SK-N-SH treated with all-trans-retinoic acid at 6 μM for 48 hours (cell line): ENCODE measurements at regions not wholly inside any gene's neighbourhood (a gene's known extent, or its start where the extent isn't known, plus 50 kb on each side); places are given as distances from the start of the nearest gene placed in this dataset.

Source experiments
- ATAC-seq: fragments of 200-7000 bp; cut with Tn5 transposase; 3 replicates; pipeline ENCODE4 v1.9.1; 2020; ENCODE audit warnings: mild to moderate bottlenecking, moderate library complexity
- BACH2 ChIP-seq: fragments of 250-450 bp; sonication (Bioruptor Pico); IDR thresholded peaks from 2 replicates; pipeline ENCODE4 v1.9.0; 2021; ENCODE audit warnings: mild to moderate bottlenecking, borderline replicate concordance
- ESRRG ChIP-seq: fragments of 250-450 bp; sonication (Bioruptor Pico); IDR thresholded peaks from 2 replicates; pipeline ENCODE4 v1.6.1; 2021; ENCODE audit warnings: mild to moderate bottlenecking
- ISL1 ChIP-seq: fragments of 250-450 bp; sonication (Bioruptor Pico); IDR thresholded peaks from 2 replicates; pipeline ENCODE4 v2.1.2; 2022; ENCODE audit warnings: mild to moderate bottlenecking, moderate library complexity
- OSR1 ChIP-seq: fragments of 250-450 bp; sonication (Bioruptor Pico); IDR thresholded peaks from 2 replicates; pipeline ENCODE4 v1.8.0; 2022; ENCODE audit warnings: moderate library complexity, mild to moderate bottlenecking, inconsistent platforms
- PPARA ChIP-seq: fragments of 250-450 bp; sonication (Bioruptor Pico); IDR thresholded peaks from 2 replicates; pipeline ENCODE4 v1.5.0; 2020; ENCODE audit warnings: mild to moderate bottlenecking, borderline replicate concordance
- RARB ChIP-seq: fragments of 250-450 bp; sonication (Bioruptor Pico); IDR thresholded peaks from 2 replicates; pipeline ENCODE4 v1.8.0; 2021; ENCODE audit warnings: mild to moderate bottlenecking, moderate library complexity
- SNAI2 ChIP-seq: fragments of 250-450 bp; sonication (Bioruptor Pico); IDR thresholded peaks from 2 replicates; pipeline ENCODE4 v1.5.0; 2020; ENCODE audit warnings: mild to moderate bottlenecking, moderate library complexity
- TOX ChIP-seq: fragments of 250-450 bp; sonication (Bioruptor Pico); IDR thresholded peaks from 2 replicates; pipeline ENCODE4 v1.8.0; 2021; ENCODE audit warnings: mild to moderate bottlenecking, moderate library complexity, borderline replicate concordance
- ZC3H10 ChIP-seq: fragments of 250-450 bp; sonication (Bioruptor Pico); IDR thresholded peaks from 2 replicates; pipeline ENCODE4 v1.5.1; 2021; ENCODE audit warnings: mild to moderate bottlenecking, moderate library complexity
- ZFP3 ChIP-seq: fragments of 250-450 bp; sonication (Bioruptor Pico); IDR thresholded peaks from 2 replicates; pipeline ENCODE4 v1.5.0; 2020; ENCODE audit warnings: mild to moderate bottlenecking, moderate library complexity
- ZFP30 ChIP-seq: fragments of 450-650 bp; formaldehyde crosslinking; IDR thresholded peaks from 2 replicates; pipeline ENCODE4 v1.5.0; 2022; ENCODE audit warnings: mild to moderate bottlenecking, moderate library complexity
- ZNF565 ChIP-seq: fragments of 450-650 bp; formaldehyde crosslinking; conservative IDR thresholded peaks from 2 replicates; pipeline ENCODE4 v1.5.0; 2020; ENCODE audit warnings: low read depth, mild to moderate bottlenecking, moderate library complexity
- ZNF70 ChIP-seq: fragments of 450-650 bp; formaldehyde crosslinking; IDR thresholded peaks from 2 replicates; pipeline ENCODE4 v1.5.0; 2020; ENCODE audit warnings: mild to moderate bottlenecking, moderate library complexity
- ZNF8 ChIP-seq: fragments of 450-650 bp; formaldehyde crosslinking; IDR thresholded peaks from 2 replicates; pipeline ENCODE4 v1.5.0; 2020; ENCODE audit warnings: mild to moderate bottlenecking, moderate library complexity
- TF ChIP-seq, protein P1 (sequence below): fragments of 250-450 bp; sonication (Bioruptor Pico); IDR thresholded peaks from 2 replicates; pipeline ENCODE4 v1.5.1; 2020; ENCODE audit warnings: low read depth, mild to moderate bottlenecking, moderate library complexity
- TF ChIP-seq, protein P2 (sequence below): fragments of 250-450 bp; sonication (Bioruptor Pico); IDR thresholded peaks from 2 replicates; pipeline ENCODE4 v1.8.0; 2020; ENCODE audit warnings: mild to moderate bottlenecking, moderate library complexity, borderline replicate concordance
- TF ChIP-seq, protein P3 (sequence below): fragments of 250-450 bp; sonication (Bioruptor Pico); IDR thresholded peaks from 2 replicates; pipeline ENCODE4 v1.8.0; 2021; ENCODE audit warnings: low read depth, mild to moderate bottlenecking, moderate library complexity, borderline replicate concordance
- TF ChIP-seq, protein P4 (sequence below): fragments of 250-450 bp; sonication (Bioruptor Pico); IDR thresholded peaks from 2 replicates; pipeline ENCODE4 v1.5.0; 2020; ENCODE audit warnings: mild to moderate bottlenecking, moderate library complexity
- TF ChIP-seq, protein P5 (sequence below): fragments of 250-450 bp; sonication (Bioruptor Pico); IDR thresholded peaks from 2 replicates; pipeline ENCODE4 v1.5.1; 2021; ENCODE audit warnings: mild to moderate bottlenecking, moderate library complexity

DNA sequence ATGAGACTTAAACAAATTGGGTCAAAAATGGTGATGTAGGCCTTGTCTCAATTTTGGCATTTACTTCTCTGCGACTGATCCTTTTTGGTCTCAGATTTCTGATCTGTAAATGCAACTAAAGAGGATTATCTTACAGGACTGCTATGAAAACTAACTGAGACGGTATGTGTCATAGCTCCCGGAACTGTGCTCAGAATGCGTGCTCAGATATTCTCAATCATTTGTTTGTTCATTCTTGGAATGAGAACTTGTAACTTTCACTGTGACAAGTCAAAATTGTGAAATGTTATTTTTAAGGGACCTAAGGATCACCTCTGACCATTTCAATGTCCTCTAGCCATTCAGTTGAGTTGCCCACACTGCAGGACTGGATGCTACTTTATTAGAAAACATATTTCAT, 498.2 kb upstream of the PIK3C3 start:
- TF ChIP-seq SNAI2 (CRISPR knock-in tag) (no peak), ZFP3 (CRISPR knock-in tag) (no peak), RARB (CRISPR knock-in tag) (no peak), ZNF565 (CRISPR knock-in tag) (no peak), PPARA (CRISPR knock-in tag) (no peak), TOX (CRISPR knock-in tag) (no peak), ZNF70 (no peak), BACH2 (CRISPR knock-in tag) (no peak), ZFP30 (no peak), ESRRG (CRISPR knock-in tag) (no peak), ISL1 (no peak)
- TF ChIP-seq, protein P1, sequence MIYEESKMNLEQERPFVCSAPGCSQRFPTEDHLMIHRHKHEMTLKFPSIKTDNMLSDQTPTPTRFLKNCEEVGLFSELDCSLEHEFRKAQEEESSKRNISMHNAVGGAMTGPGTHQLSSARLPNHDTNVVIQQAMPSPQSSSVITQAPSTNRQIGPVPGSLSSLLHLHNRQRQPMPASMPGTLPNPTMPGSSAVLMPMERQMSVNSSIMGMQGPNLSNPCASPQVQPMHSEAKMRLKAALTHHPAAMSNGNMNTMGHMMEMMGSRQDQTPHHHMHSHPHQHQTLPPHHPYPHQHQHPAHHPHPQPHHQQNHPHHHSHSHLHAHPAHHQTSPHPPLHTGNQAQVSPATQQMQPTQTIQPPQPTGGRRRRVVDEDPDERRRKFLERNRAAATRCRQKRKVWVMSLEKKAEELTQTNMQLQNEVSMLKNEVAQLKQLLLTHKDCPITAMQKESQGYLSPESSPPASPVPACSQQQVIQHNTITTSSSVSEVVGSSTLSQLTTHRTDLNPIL, result no peak
- TF ChIP-seq, protein P2, sequence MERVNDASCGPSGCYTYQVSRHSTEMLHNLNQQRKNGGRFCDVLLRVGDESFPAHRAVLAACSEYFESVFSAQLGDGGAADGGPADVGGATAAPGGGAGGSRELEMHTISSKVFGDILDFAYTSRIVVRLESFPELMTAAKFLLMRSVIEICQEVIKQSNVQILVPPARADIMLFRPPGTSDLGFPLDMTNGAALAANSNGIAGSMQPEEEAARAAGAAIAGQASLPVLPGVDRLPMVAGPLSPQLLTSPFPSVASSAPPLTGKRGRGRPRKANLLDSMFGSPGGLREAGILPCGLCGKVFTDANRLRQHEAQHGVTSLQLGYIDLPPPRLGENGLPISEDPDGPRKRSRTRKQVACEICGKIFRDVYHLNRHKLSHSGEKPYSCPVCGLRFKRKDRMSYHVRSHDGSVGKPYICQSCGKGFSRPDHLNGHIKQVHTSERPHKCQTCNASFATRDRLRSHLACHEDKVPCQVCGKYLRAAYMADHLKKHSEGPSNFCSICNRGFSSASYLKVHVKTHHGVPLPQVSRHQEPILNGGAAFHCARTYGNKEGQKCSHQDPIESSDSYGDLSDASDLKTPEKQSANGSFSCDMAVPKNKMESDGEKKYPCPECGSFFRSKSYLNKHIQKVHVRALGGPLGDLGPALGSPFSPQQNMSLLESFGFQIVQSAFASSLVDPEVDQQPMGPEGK (CRISPR knock-in tag), result no peak
- TF ChIP-seq, protein P3, sequence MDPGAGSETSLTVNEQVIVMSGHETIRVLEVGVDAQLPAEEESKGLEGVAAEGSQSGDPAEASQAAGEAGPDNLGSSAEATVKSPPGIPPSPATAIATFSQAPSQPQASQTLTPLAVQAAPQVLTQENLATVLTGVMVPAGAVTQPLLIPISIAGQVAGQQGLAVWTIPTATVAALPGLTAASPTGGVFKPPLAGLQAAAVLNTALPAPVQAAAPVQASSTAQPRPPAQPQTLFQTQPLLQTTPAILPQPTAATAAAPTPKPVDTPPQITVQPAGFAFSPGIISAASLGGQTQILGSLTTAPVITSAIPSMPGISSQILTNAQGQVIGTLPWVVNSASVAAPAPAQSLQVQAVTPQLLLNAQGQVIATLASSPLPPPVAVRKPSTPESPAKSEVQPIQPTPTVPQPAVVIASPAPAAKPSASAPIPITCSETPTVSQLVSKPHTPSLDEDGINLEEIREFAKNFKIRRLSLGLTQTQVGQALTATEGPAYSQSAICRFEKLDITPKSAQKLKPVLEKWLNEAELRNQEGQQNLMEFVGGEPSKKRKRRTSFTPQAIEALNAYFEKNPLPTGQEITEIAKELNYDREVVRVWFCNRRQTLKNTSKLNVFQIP (CRISPR knock-in tag), result no peak
- TF ChIP-seq, all 23 proteins: peak for 0
- no peak for ATAC-seq

DNA sequence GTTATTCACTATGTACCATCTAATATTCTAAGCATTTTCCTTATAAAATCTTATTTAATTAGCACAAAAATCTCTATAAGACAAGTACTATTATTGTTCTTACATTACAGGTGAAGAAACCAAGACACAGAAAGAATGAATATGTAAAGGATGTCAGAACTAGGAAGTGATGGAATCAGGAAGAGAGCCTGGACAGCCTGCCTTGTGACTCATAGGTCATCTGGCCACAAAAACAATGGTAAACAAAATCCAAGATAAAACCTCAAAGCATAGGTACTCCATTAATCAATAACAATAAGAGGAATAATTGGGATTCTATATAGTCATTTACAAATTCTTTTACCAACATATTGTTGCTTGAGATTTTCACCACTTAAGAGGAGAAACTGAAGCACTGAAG, 505.4 kb upstream of the PIK3C3 start:
- ATAC-seq, result no peak
- TF ChIP-seq, protein P1, result no peak
- TF ChIP-seq, protein P4, sequence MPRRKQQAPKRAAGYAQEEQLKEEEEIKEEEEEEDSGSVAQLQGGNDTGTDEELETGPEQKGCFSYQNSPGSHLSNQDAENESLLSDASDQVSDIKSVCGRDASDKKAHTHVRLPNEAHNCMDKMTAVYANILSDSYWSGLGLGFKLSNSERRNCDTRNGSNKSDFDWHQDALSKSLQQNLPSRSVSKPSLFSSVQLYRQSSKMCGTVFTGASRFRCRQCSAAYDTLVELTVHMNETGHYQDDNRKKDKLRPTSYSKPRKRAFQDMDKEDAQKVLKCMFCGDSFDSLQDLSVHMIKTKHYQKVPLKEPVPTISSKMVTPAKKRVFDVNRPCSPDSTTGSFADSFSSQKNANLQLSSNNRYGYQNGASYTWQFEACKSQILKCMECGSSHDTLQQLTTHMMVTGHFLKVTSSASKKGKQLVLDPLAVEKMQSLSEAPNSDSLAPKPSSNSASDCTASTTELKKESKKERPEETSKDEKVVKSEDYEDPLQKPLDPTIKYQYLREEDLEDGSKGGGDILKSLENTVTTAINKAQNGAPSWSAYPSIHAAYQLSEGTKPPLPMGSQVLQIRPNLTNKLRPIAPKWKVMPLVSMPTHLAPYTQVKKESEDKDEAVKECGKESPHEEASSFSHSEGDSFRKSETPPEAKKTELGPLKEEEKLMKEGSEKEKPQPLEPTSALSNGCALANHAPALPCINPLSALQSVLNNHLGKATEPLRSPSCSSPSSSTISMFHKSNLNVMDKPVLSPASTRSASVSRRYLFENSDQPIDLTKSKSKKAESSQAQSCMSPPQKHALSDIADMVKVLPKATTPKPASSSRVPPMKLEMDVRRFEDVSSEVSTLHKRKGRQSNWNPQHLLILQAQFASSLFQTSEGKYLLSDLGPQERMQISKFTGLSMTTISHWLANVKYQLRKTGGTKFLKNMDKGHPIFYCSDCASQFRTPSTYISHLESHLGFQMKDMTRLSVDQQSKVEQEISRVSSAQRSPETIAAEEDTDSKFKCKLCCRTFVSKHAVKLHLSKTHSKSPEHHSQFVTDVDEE, result no peak
- no peak for TF ChIP-seq OSR1
- TF ChIP-seq ZNF8 (CRISPR knock-in tag), result no peak
- no peak for TF ChIP-seq ZNF70
- TF ChIP-seq ZFP3 (CRISPR knock-in tag), result no peak
- TF ChIP-seq PPARA (CRISPR knock-in tag), result no peak

DNA sequence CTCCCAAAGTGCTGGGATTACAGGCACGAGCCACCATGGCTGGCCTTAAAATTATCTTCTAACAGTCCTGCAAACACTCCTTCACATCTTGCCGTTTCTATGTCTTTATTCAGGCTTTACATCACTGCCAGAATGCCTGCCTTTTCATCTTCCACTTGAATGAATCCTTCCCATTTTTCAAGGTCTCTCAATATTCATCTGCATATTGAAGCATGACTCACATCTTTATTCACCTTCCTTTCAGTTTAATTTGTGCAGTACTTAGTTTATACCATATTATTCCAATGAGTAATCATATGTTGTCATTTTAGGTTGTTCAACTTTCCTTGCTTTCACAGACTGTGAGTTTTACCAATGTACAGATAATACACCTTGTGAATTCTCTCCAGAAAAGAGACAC, 510.1 kb upstream of the PIK3C3 start:
- ATAC-seq, result no peak
- TF ChIP-seq ZFP3 (CRISPR knock-in tag) (no peak), ZC3H10 (CRISPR knock-in tag) (no peak), TOX (CRISPR knock-in tag) (no peak), OSR1 (no peak), ESRRG (CRISPR knock-in tag) (no peak), ZFP30 (no peak), RARB (CRISPR knock-in tag) (no peak), BACH2 (CRISPR knock-in tag) (no peak), ZNF565 (CRISPR knock-in tag) (no peak), ISL1 (no peak), PPARA (CRISPR knock-in tag) (no peak), ZNF70 (no peak), ZNF8 (CRISPR knock-in tag) (no peak)
- TF ChIP-seq, protein P4, result no peak
- TF ChIP-seq, protein P3 (CRISPR knock-in tag), result no peak
- TF ChIP-seq, protein P5, sequence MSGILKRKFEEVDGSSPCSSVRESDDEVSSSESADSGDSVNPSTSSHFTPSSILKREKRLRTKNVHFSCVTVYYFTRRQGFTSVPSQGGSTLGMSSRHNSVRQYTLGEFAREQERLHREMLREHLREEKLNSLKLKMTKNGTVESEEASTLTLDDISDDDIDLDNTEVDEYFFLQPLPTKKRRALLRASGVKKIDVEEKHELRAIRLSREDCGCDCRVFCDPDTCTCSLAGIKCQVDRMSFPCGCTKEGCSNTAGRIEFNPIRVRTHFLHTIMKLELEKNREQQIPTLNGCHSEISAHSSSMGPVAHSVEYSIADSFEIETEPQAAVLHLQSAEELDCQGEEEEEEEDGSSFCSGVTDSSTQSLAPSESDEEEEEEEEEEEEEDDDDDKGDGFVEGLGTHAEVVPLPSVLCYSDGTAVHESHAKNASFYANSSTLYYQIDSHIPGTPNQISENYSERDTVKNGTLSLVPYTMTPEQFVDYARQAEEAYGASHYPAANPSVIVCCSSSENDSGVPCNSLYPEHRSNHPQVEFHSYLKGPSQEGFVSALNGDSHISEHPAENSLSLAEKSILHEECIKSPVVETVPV (CRISPR knock-in tag), result no peak
- TF ChIP-seq, protein P1, result no peak
